Inferior parietal cortex (tissue), 1 donor: ENCODE measurements at regions not wholly inside any gene's neighbourhood (a gene's known extent, or its start where the extent isn't known, plus 50 kb on each side); places are given as distances from the start of the nearest gene placed in this dataset.
"Not testable (repeated sequence)": the region's sequence is repeated elsewhere in the genome, so short reads cannot be mapped to it uniquely, and the experiment has no call there.

Source experiments
- DNase-seq: peaks from one replicate; pipeline ENCODE4 v3.0.0-alpha.2; 2016; ENCODE audit errors: extremely low spot score

DNA sequence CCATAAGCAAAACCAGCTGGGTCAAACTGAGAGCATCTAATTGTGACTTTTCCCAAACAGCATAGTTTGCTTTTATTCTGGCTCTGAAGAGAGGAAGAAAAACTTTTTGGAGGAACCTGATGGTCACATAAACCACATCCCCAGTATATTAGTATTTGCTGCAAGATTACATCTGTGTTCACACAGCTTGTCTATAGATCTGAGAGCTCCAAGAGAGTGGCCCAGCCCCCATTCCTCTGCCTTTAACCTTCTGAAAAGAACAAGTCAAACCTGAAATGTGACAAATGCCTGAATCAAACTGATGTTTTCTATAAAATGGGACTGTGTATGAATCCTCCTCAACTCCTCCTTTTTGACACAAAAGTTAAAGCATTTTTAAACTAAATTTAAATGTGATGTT, 435.2 kb downstream of the ZNF479 start:
- not testable (repeated sequence) for DNase-seq

DNA sequence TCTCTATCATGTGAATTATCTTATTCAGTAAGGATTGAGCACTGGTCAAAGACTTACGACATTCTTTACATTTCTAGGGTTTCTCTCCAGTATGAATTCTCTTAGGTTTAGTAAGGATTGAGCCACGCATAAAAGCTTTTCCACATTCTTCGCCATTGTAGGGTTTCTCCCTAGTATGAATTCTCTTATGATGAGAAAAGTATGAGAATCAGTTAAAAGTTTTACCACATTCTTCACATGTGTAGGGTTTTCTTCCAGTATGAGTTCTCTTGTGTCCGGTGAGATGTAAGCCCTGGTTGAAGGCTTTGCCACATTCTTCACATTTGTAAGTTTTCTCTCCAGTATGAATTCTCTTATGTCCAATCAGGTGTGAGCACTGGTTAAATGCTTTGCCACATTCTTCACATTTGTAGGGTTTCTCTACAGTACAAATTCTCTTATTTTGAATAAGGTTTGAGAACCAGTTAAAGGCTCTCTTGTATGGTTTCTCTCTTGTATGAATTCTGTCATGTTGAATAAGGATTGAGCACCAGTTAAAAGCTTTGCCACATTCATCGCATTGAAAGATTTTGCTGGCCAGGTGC, 445.9 kb downstream of the ZNF479 start:
- no peak for DNase-seq

DNA sequence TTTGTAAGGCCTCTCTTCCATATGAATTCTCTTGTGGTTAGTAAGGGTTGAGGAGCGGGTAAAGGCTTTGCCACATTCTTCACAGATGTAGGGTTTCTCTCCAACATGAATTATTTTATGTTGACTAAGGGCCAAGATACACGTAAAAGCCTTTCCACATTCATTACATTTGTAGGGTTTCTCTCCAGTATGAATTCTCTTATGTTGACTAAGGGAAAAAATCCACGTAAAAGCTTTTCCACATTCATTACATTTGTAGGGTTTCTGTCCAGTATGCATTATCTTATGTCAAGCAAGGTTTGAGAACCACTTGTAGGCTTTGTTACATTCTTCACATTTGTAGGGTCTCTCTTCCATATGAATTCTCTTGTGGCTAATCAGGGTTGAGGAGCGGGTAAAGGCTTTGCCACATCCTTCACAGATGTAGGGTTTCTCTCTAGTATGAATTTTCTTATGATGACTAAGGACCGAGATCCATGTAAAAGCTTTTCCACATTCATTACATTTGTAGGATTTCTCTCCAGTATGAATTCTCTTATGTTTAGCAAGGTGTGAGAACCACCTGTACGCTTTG, 493.0 kb downstream of the ZNF479 start:
- no peak for DNase-seq

DNA sequence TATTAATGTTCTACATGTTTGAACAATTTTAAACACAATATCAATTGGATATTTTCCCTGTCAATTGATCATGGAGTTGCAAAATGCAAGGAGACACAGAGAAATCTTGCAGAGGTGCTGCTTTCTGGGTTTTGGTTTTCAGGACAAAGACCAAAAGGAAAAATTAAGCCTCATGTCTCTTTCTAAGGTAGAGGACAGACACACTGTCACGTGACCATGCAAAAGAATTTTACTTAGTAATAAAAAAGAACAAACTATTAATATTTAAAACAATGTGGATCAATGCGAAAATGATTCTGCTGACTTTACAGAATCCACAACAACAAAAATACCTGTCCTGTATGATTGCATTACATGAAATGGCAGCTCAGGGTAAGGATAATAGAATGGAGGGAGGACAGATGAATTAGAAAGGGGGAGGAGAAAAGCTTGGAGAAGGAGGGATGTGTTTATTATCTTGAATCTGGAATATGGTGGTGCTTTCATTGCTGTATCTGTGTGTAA, 493.7 kb upstream of the NUPR2 start:
- DNase-seq: no peak

DNA sequence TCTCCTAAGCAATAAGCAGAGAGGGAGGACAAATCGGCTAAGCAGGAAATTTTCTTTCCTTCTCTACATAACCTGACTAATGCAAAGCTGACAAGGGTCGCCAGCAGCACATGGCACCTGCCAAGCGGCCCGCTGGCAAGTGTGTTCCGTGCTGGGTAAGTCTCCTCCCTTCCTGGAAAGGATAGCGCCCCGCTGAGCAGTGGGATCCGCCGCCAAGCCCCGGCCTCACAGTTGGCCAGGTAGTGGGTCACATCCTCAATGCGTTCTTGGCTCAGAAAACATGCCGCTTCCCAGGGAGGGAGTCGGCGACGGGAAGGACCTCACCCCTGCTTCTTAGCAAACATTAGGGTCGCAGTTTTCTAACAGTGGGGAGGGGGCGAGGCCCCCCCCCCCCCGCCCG, 488.9 kb upstream of the NUPR2 start:
- no peak for DNase-seq

DNA sequence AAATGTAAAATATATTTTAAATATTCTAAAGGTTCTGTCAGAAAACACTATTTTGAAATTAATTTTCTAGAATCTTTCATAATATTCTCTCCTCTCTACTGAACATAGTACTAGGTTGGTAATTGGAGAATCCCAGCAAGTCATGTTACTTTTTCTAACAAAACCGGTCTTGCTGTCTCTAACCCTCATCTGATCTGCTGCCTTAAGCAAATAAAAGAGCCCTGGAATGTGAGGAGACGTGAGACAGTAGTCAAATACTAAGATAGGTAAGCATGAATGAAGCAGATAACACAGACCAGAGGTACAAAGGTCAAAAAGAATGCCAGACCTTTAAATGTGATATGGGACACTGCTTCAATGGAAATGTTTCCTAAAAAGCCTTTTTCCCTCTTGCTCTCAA, 462.4 kb upstream of the NUPR2 start:
- no peak for DNase-seq

DNA sequence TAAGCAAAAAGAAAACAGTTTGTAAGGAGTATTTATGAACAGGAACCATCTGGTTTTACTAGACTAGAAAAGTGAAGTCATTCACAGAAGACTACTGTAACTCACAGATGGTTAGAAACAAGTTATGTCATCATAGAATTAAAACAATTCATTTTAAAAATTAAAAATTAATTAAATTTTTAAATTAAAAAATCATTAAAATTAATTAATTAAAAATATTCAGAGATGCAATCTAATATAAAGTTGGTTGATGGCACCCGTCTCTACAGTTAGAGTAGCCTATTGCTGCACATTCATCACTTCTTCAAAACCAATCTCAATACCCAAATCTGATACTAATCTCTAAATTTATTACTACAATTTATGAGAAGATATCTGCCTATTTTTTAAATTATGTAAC, 454.8 kb upstream of the NUPR2 start:
- DNase-seq: no peak

DNA sequence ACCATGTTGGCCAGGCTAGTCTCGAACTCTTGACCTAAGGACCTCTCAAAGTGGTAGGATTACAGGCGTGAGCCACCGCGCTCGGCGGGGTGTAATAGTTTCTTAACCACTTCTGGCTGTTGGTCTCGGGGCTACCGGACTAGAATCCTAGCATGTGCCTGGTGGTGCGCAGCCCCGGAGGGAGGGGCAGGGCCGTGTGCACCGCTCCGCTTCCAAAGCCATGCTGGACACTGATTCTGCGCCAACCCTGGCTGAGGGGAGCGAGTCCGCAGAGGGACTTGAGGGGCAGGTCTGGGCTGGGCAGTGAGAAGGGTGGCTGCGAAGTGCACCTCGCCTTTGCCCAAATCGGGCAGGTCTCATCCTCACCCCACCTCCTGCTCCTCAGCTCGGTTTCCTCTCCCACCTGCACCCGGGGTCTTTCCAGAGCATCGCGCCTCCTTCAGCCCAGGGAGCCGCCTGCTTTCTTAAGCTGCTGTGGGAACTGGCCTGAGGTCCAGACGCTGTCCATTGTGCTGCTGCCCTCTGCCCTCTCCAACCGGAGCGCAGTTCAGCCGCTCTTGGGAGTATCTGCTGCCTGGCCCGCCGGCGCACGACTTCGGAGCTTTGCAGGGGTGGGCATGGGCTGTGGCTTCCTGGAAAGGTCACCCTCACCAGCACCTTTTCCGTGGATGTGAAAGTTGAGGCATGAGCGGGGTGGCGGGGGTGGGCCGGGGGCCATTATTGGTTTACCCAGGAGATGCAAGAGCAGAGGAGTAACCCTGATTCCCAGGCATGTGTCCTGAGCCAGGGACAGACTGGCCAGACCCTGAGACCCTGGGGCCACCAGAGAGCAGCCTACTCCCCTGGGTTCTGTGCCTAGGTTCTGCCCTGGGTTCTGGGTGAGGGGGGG, 422.6 kb upstream of the NUPR2 start:
- DNase-seq: no peak

DNA sequence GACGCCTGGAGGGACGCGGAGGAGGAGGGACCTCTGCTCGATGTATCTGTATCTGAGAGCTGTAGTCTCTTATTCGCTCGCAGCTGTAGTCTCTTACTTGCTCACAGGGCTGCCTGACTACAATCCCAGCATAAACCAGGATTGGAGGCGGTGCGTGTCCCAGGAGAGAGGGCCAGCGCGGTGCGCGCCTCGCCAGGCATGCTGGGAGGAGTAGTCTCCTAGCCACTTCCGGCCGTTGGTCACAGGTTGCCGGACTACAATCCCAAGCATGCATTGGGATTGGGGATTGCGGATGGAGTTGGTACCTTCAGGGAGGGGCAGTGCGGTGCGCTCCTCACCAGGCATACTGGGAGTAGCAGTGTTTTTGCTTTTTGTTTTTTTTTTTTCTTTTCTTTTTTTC, 421.7 kb upstream of the NUPR2 start:
- peak; percentile 1 for DNase-seq

DNA sequence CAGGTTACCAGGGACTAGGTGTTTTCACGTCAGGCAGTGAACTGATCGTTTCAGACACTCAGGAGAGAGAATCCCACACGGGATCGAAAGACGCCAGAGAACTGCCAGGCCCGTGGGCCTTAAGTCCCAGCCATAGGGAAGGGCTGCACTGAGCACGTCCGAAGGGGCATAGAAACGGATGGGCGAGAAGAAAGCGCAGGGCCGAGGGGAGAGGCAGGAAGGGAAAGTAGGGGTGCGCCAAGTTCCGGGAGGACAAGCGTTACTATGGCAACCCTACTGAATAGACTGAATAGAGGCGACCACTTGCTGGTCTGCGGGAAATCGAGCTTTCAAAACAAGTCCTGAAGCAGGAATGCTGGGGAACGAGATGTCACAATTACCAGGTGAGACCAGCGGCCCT, 421.3 kb upstream of the NUPR2 start:
- no peak for DNase-seq

DNA sequence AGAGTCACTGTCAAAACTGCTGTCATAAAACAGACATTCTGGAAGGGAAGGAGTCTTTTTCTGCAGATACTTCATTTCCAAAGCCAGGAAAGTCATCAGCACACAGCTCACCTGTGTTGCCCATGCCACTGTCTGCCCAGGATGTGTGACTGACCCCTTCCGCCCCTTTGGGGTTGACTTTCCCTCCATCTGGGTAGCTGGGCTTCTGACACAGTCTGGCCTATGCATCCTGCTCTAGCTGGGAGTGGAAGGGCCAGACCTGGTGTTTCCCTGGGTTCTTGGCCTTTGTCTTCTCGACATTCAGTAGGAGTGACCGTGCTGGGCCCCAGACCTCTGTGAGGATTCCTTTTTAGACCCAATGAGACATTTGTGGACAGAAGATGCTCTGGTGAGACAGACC, 378.9 kb upstream of the NUPR2 start:
- DNase-seq: no peak

DNA sequence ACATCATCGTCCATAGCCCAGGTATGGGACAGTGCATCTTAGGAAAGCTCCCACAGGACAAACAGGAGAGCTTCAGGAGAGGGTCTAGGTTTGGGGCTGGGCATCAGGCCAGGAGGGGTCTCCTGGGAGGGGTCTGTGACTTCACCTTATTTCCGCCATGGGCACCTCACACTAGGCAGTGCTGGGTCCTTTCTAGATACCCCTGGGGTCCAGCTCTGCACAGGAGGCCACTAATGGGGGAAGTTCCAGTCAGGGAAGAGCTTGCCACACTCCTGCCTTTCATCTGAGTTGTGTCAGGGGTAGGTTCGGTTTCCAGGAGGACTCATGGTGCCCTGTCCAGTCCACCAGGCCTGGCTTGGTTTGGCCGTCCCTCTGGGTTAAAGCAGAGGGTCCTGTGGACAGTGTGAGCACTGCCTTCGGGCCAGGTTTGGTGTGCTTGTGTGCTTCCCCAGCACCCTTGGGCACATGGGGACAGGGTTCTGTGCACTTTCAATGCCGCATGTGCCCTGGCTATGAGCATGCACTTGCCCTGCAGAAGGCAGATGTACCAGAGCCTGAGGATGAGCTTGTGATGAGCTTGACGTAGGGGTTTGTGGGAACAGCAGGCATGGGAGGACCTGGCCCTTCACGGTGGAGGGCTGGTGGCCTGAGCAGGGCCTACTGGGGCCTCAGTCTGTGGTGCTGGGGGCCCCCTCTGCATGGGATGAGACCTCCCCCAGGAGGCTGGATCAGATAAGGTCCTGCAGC, 377.7 kb upstream of the NUPR2 start:
- no peak for DNase-seq

DNA sequence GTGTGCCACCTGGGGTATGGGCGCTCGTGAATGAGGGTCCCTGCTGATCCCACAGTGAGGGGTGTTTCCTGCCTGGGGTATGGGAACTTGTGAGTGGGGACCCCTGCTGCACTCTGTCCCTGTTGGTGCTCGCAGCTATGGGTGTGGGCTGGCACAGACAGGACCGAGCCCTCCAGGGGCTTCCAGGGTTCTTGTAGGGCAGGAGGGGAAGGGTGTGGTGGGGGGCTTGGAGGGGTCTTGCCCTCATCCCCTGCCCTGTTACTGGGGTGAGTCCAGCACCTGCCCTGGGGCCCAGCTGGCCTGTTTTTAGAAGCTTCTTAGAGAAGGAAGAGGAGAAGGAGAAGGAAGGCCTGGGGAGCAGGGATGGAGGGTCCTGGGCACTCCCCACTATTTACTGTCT, 377.0 kb upstream of the NUPR2 start:
- DNase-seq: no peak

DNA sequence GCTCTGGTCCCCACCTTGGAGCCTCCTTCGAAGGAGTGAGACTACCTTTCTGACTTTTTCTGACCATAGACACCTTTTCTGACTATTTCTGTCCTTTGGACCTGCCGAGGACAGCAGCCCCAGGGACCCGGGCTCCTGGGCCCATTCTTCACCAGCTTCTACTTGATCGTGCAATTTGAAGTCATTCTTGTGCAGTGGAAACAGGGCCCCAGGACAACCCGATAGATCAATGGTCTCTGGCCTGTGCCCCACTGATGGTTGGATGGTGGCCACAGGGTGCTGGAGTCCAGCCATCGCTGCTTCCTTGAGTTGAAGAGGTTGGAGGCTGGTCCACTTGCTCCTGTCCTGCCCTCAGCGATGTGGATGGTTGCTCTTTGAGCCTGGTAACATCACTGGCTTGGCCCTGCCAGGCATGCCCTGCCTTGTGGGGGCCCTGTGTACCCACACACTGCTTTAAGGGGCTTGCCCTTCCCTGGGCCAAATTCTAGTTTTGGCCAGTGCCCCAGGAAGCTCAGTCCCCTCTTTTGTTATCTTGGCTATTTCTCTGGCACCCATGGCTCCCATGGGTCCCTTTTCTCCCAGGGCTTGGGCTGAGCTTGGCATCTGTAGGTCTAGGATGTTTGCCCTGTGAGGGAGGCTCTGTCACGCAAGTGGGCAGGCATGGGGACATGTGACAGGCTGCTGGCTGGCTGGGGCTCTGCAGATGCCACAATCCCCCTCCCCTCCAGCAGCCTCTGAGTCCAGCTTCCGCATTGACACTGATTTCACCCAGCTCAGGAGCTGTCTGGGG, 375.6 kb upstream of the NUPR2 start:
- no peak for DNase-seq

DNA sequence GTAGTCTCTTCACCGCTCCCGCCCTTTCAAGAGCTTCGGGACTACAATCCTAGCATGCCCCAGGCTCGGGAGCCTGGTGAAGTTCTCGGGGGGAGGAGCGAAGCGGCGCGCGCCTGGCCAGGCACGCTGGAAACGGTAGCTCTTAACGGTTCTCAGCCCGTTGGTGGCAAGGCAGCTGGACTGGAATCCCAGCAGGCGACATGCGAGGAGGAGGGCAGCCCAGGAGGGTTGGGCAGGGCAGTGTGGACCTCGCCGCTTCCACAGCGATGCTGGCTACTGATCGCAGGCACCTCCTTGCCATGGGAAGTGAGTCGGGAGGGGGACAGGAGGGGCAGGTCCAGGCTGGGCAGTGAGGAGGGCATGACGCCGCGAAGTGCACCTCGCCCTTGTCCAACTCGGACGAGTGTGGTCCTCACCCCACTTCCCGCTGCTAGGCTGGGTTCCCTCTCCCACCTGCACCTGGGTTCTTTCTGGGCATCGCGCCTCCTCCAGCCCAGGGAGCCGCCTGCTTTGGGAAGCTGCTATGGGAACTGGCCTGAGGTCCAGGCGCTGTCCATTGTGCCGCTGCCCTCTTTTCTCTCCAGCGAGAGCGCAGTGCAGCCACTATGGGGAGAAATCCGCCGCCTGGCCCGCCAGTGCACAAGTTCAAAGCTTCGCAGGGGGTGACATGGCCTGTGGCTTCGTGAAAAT, 367.8 kb upstream of the NUPR2 start:
- DNase-seq: no peak

DNA sequence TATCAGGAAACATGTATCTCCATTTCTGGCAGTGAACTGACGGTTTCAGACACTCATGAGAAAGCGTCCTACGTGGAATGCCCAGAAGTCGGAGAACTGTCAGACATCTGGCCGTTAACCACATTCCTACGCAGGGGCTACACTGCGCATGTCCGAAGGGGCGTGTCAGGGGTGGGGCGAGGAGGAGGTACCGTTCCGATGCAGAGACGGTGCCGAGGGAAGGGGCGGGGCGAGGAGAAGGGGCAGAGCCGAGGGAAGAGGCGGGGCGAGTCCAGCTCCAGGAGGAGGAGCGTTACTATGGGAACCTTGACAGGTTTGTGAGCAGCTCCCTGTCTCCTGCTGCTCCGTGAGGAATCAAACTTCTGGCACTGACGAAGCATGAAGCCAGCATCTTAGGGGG, 366.9 kb upstream of the NUPR2 start:
- no peak for DNase-seq

DNA sequence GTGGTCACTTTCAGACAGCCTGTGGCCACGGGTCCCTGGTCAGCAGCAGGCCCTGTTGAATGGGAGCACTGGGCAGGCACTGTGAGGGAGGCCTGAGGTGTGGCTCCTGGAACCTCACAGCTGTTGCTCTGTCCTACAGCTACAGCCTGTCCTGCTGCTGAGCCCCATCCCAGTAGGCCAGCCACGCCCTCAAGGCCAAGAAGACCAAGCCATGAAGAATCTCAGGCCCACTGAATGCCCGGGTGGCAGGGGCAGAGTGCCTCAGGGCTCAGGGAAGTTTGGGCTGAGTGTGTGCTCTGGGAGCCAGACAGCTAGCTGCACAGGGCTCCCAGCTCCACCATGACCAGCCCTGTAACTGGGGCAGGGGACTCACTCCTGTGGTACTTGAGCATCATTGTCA, 363.5 kb upstream of the NUPR2 start:
- no peak for DNase-seq

DNA sequence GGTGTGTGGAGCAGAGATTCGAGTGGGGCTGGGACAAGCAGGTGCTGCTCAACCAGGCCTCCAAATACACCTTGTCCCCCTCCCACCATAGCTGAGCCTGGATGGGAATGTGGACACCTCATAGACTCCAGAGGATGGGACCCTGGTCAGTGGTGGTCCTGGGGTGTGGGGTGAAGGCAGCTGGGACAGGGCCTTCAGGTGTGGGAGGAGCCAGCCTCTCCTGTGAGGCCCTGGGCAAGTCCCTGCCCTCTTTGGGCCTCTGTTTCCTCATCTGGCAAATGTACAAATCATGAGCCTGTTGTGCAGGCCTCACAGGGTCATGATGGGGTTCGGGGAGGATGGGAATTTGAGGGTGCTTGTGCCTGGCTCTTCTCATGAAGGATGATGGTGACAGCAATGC, 362.9 kb upstream of the NUPR2 start:
- no peak for DNase-seq

DNA sequence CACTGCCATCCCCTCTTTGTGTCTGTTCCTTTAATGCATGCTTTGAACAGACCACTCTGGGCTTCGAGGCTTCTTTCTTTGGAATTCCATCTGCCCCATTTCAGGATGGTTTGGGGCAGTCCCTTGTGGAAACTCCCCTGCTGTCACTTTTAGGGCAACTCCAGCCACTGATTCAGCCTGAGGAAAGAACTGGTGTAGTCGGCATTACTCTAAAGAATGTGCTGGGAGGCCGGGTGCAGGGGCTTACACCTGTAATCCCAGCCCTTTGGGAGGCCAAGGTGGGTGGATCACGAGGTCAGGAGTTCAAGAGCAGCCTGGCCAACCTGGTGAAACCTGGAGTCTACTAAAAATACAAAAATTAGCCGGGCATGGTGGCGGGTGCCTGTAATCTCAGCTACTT, 358.1 kb upstream of the NUPR2 start:
- DNase-seq: no peak

DNA sequence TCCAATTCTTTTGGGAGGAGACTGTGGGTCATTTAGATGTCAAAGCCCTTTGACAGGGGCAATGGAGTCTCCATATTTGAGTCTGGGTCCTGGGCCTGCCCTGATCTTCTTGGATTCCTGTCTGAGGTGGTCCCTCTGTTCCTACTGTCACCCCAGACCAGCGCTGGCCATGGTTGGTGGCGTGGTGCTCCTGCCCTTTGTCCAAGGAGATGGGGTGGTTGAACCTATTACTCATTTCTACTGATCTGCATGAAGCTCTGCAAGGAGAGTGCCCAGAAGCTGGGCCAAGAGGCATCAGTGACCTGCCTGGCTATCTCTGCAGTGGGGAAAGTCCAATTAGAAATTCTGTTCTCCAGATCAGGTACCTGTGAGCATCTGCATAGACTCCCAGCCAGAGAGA, 355.6 kb upstream of the NUPR2 start:
- no peak for DNase-seq
